HG02763 (cell line): ENCODE measurements at regions not wholly inside any gene's neighbourhood (a gene's known extent, or its start where the extent isn't known, plus 50 kb on each side); places are given as distances from the start of the nearest gene placed in this dataset.
"Not testable (repeated sequence)": the region's sequence is repeated elsewhere in the genome, so short reads cannot be mapped to it uniquely, and the experiment has no call there.

Experiments
- ATAC-seq: cut with Tn5 transposase; IDR thresholded peaks from one replicate; pipeline ENCODE4 v1.9.1; 2021; ENCODE audit warnings: mild to moderate bottlenecking, moderate library complexity; ENCODE audit not compliant: unreplicated experiment

GRCh38 chr15:46088486-46089445, 453.9 kb downstream of the SQOR start:
- no peak for ATAC-seq

- no peak for ATAC-seq
Measured at GRCh38 chr15:46089467-46089935, 454.7 kb downstream of the SQOR start.

DNA sequence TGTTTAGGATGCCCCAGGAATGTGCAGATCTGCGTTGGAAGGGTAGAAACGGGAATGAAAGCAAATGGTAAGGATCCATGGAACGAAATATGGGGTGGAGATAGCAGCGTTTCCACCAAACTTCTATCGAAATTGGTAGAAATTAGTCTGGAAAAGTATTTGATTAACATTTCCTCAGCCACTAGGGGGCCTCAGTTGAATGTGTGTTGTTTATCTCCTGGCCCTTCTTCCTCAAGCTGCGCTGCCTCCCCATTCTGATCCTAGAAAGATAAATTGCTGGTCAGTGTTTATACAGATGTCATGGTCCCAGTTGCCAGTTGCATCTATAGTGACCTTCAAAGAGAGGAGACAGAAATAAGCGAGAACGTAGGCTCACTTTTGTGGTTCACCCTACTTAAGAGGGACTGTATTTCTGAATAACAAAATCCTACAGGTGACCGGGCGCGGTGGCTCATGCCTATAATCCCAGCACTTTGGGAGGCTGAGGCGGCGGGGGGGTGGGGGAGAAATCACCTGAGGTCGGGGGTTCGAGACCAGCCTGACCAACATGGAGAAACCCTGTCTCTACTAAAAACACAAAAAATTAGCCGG, 457.1 kb downstream of the SQOR start:
- no peak for ATAC-seq

- ATAC-seq = not testable (repeated sequence)
Measured at GRCh38 chr15:46098006-46098405, 463.2 kb downstream of the SQOR start.

GRCh38 chr15:46110755-46111154, 475.9 kb downstream of the SQOR start:
- no peak for ATAC-seq

- ATAC-seq = no peak
Measured at GRCh38 chr15:46111730-46112129, 476.9 kb downstream of the SQOR start.

GRCh38 chr15:46117071-46117470, 482.2 kb downstream of the SQOR start:
- no peak for ATAC-seq

GRCh38 chr15:46120713-46121112, 485.9 kb downstream of the SQOR start:
- no peak for ATAC-seq

DNA sequence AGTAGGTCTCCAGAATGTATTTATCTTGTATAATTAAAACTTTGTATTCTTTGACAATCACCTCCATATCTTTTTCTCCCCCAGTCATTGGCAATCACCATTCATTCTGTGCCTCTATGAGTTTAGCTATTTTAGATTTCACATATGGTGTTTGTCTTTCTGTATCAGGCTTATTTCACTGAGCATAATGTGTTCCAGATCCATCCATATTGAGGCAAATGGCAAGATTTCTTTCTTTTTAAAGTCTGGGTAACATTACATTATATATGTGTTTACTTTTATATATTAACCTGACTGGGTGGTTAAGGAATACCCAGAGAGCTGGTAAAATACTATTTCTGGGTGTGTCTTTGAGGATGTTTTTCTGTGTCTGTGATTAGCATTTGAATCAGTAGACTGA, 486.6 kb downstream of the SQOR start:
- ATAC-seq = no peak

GRCh38 chr15:46126581-46126980, 491.8 kb downstream of the SQOR start:
- ATAC-seq = no peak

- no peak for ATAC-seq
Measured at GRCh38 chr15:46127361-46127874, 492.6 kb downstream of the SQOR start.

DNA sequence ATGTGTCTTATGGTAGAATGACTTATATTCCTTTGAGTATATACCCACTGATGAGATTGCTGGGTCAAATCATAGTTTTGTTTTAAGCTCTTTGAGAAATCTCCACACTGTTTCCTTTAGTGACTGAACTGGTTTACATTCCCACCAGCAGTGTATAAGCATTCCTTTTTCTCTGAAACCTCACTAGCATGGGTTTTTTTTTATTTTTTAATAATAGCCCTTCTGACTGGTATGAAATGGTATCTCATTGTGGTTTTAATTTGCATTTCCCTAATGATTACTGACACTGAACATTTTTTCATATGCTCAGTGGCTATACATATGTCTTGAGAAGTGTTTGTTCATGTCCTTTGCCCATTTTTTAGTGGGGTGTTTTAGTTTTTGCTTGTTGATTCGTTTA, 494.3 kb downstream of the SQOR start:
- ATAC-seq = no peak

DNA sequence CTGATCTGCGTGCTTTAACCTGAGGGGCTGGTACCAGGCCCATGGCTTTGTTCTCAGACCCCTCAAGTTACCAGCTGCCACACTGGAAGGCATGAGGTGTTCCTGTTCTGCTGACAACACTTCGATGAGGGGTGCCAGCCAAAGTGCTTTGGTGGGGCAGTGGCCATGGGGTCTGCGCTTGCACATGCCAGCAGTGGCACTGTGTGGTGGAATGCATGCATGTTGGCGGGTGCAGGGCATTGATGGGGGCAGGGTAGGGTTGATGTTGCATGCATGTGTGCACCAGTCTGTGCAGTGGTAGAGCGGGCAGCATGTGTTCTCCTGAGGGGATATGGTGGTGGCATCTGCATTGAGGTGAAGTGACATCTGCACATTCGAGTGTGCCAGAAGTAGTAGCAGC, 497.0 kb downstream of the SQOR start:
- no peak for ATAC-seq

- ATAC-seq = no peak
Measured at GRCh38 chr15:46137443-46137842, 502.6 kb downstream of the SQOR start.

DNA sequence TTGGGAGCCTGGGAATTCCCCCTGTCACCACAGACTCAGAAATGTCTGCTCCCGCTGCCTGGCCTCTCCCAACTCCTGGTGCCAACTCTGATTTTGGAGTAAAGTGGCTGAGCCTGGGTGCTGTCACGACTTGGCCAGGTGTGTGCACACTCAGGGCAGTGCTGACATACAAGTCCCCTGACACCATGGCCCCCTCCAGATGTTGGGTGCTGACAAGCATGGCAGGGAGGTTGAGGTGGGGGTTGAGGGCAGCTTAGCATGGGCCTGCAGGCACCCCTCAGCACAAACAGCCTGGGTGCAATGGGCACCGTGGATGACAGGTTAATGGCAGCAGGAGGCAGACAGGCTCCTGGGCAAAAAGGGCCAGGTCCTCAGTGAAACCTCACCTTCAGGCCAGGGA, 511.2 kb downstream of the SQOR start:
- ATAC-seq = no peak

DNA sequence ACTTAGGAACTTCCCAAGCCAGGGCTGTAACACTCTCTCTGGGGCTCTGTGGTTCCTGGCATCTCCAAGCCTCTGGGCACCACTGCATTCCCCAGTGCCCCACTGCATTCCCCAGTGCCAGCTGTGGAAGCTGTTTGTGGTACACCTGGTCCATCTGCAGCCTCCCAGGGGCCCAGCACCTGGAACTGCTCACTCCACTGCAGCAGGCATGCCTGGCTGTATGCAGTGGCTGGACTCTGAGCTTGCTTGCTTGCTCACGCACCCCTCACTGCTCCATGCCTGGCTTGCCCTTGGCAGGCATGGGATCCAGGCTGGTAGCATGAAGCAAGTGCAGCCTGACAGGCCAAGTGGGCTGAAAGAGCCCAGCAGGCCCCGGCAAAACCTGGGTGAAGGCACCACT, 512.1 kb downstream of the SQOR start:
- ATAC-seq = no peak

DNA sequence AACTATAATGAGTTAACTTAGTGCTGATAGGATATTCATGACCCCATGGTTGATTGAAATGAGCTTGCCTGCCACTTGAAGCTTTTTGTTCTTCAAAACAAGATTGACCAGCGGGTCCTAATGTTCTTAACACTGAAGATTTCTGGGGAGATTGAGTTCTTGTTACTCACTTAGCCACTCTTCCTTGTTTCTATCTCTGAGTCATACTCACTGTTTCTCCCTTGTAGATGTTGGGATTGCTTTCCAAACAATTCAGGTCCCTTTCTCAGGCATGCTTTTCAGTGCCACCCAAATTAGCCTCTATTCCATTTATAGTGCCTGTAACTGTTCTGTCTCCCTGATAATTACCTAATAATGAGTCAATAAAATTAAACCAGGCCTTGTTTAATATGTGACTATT, 517.0 kb downstream of the SQOR start:
- ATAC-seq = no peak

DNA sequence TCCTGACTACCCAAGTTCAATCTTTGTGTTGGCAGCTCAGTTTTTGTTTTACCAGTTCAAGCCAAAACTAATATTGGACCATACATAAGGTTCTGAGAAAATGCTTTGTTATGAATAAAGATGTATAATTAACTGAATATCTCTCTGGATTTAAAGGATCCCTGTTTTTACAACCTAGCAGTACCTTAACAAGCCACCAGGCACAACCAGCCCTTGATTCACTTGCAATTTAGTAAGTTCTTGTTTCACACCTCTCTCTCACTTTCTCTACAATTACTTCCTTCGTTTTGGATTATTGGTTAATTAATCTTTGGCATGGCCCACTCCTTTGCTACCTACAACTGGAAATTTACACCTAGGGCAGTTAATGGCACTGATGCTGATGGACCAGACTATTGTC, 531.9 kb downstream of the SQOR start:
- no peak for ATAC-seq

GRCh38 chr15:46170326-46170725, 535.5 kb downstream of the SQOR start:
- ATAC-seq = no peak

DNA sequence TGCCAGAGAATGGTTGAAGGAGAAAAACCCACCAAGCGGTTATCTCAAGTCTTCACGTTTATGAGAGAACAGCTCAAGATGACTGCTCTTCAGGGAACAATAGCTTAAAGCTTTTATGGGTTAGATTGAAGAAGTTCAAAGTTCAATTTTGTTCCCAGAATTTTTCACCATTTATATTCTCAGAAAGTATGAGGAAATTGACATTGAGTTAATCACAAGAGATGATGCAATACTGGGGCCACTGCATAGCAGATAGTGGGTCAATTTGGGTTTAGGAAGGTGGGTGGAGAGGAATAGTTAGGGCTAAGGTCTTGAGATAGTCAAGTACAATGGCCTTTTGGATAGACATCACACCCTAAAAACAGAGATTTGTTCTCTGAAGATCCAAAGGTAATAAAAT, 539.3 kb downstream of the SQOR start:
- no peak for ATAC-seq

- no peak for ATAC-seq
Measured at GRCh38 chr15:46177219-46177618, 542.4 kb downstream of the SQOR start.

GRCh38 chr15:46178138-46178537, 543.3 kb downstream of the SQOR start:
- no peak for ATAC-seq
